Calu3 (cell line): ENCODE measurements at regions not wholly inside any gene's neighbourhood (a gene's known extent, or its start where the extent isn't known, plus 50 kb on each side); places are given as distances from the start of the nearest gene placed in this dataset.
A peak's percentile ranks its signal among the peaks of the same experiment; 100 is the strongest.

Source experiments
- BruUV-seq: library from RNA; stranded (reverse); fragments of 400-500 nt; replicated peaks from 2 replicates; lab custom pipeline; 2021; lab: Mats Ljungman, UMichigan
- CTCF ChIA-PET: fragments of 300-600 bp; sonication (Branson Sonifier 250); formaldehyde crosslinking; loops from one replicate; lab custom pipeline; 2022; ENCODE audit warnings: antibody characterized with exemption; lab: Charles Lee
- DNase-seq: peaks from one replicate; pipeline ENCODE4 v3.0.0; 2022
- H3K27ac Mint-ChIP-seq: one replicate; pipeline ENCODE4 v1.8.0; 2022; ENCODE audit warnings: mixed read lengths; ENCODE audit not compliant: unreplicated experiment
- H3K27me3 Mint-ChIP-seq: one replicate; pipeline ENCODE4 v1.8.0; 2022; ENCODE audit warnings: mixed read lengths; ENCODE audit not compliant: unreplicated experiment
- H3K36me3 Mint-ChIP-seq: one replicate; pipeline ENCODE4 v1.8.0; 2022; ENCODE audit warnings: mild to moderate bottlenecking, moderate library complexity, mixed read lengths; ENCODE audit not compliant: insufficient read depth, unreplicated experiment
- H3K4me1 Mint-ChIP-seq: one replicate; pipeline ENCODE4 v1.8.0; 2022; ENCODE audit warnings: mild to moderate bottlenecking, low read depth, mixed read lengths; ENCODE audit not compliant: unreplicated experiment
- H3K4me3 Mint-ChIP-seq: one replicate; pipeline ENCODE4 v1.8.0; 2022; ENCODE audit warnings: mild to moderate bottlenecking, low read depth, moderate library complexity, mixed read lengths; ENCODE audit not compliant: unreplicated experiment
- H3K9me3 Mint-ChIP-seq: one replicate; pipeline ENCODE4 v1.8.0; 2022; ENCODE audit warnings: low read depth, mixed read lengths; ENCODE audit not compliant: unreplicated experiment
- intact Hi-C: fragments of 100-400 bp; cut with micrococcal nuclease; formaldehyde crosslinking; loops from one replicate; pipeline ENCODE4 v1.10.0; 2022; ENCODE audit not compliant: unreplicated experiment
- TF ChIP-seq, protein P1 (sequence below): fragments of 200-600 bp; IDR thresholded peaks from one replicate; pipeline ENCODE4 v1.8.0; 2022; ENCODE audit warnings: antibody characterized with exemption; ENCODE audit not compliant: unreplicated experiment

DNA sequence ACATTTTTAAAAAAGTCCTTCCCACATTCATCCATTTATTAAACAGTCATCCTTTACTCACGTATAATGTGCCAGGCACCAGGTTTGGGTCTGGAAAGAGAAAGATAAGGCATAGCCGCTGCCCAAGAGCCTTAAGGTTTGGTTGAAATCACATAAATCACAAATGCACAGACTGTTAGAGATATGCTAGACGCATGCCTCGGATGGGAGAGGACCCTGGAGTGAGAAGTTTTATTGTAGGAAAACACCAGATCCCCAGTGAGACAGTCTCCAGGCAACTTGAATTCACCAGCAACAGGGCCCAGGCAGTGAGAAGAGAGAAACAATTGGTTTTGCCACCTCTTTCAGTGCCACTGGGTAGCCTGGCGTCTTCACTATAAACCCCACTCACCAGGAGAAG, 305.9 kb upstream of the AMIGO2 start:
- no peaks in the 10 kb centered on the region for H3K27me3 Mint-ChIP-seq
- intact Hi-C loops = no loop called here
- H3K27ac Mint-ChIP-seq = no peak overlapping the region
- CTCF ChIA-PET = no interaction called here
- no peak for DNase-seq
- no peaks in the 10 kb centered on the region for H3K36me3 Mint-ChIP-seq
- peaks cover 11% of the 10 kb centered on the region for H3K4me1 Mint-ChIP-seq
- BruUV-seq = no TSS peak
- TF ChIP-seq, protein P1, sequence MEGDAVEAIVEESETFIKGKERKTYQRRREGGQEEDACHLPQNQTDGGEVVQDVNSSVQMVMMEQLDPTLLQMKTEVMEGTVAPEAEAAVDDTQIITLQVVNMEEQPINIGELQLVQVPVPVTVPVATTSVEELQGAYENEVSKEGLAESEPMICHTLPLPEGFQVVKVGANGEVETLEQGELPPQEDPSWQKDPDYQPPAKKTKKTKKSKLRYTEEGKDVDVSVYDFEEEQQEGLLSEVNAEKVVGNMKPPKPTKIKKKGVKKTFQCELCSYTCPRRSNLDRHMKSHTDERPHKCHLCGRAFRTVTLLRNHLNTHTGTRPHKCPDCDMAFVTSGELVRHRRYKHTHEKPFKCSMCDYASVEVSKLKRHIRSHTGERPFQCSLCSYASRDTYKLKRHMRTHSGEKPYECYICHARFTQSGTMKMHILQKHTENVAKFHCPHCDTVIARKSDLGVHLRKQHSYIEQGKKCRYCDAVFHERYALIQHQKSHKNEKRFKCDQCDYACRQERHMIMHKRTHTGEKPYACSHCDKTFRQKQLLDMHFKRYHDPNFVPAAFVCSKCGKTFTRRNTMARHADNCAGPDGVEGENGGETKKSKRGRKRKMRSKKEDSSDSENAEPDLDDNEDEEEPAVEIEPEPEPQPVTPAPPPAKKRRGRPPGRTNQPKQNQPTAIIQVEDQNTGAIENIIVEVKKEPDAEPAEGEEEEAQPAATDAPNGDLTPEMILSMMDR = no peak
- H3K9me3 Mint-ChIP-seq = no peaks in the 10 kb centered on the region
- no peak overlapping the region for H3K4me3 Mint-ChIP-seq

DNA sequence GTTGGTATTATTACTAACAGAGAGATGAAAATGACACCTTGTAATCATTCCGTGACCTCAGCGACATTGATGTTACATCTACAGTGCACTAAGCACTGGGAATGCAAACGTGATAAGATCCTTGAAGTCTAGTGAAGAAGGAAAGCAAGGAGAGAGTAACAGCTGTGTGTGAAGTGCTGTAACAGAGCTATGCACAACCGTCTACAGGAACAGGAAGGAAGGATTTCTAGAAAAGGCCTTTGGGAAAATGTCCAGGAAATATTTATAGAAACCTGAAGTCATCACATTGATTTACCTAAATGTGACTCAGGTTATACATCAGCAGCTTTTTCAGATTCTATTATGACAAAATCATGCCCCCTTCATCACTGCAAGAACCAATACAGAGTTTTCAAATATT, 304.2 kb upstream of the AMIGO2 start:
- intact Hi-C loops = no loop called here
- Mint-ChIP-seq H3K4me1 (peaks cover 16% of the 10 kb centered on the region), H3K27ac (peak overlapping the region; percentile 25), H3K4me3 (no peak overlapping the region), H3K27me3 (no peaks in the 10 kb centered on the region), H3K36me3 (no peaks in the 10 kb centered on the region), H3K9me3 (no peaks in the 10 kb centered on the region)
- BruUV-seq = no TSS peak
- DNase-seq = no peak
- CTCF ChIA-PET = interaction anchor here (0.8 to 1.2 kb wide), 2 partner anchors 11 to 14 kb away, joined by 3 read pairs; no protein-coding TSS in a partner anchor
- TF ChIP-seq, protein P1 = no peak

DNA sequence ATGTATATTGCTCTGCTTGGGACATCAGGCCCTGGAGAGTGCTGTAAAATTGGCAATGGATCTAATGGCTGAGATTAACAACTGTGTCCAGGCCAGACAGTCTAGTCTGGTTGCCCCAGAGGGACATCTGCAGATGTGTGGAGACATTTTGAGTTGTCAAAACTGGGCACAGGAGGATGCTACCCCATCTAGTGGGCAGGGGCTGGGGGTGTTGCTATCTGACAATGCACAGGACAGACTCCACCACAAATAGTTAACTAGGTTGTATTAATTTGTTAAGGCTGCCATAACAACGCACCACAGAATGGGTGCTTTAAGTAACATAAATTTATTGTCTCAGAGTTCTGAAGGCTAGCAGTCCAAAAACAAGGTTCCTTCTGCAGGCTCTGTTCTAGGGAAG, 302.5 kb upstream of the AMIGO2 start:
- CTCF ChIA-PET = no interaction called here

DNA sequence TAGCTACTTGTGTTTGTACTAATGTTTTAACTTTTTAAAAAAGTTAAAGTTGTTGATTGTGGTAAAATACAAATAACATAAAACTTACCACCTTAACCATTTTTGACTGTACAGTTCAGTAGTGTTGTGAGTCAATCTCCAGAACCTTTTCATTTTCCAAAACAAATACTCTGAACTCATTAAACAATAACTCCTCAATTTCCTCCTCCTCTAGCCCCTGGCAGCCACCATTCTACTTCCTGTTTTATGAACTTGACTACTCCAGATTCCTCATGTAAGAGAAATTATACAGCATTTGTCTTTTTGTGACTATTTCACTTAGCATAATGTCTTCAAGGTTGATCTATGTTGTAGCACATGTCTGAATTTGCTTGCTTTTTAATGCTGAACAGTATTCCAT, 299.1 kb upstream of the AMIGO2 start:
- CTCF ChIA-PET = no interaction called here
- H3K4me3 Mint-ChIP-seq = no peak overlapping the region
- H3K9me3 Mint-ChIP-seq = no peaks in the 10 kb centered on the region
- no peaks in the 10 kb centered on the region for H3K36me3 Mint-ChIP-seq
- H3K4me1 Mint-ChIP-seq = peaks cover 12% of the 10 kb centered on the region
- intact Hi-C loops = no loop called here
- no TSS peak for BruUV-seq
- no peak for DNase-seq
- no peak overlapping the region for H3K27ac Mint-ChIP-seq
- TF ChIP-seq, protein P1 = no peak
- no peaks in the 10 kb centered on the region for H3K27me3 Mint-ChIP-seq

More for the DNA sequence above, 302.5 kb upstream of the AMIGO2 start:
- H3K4me1 Mint-ChIP-seq = peaks cover 19% of the 10 kb centered on the region
- no peaks in the 10 kb centered on the region for H3K9me3 Mint-ChIP-seq
- TF ChIP-seq, protein P1 = no peak
- no peaks in the 10 kb centered on the region for H3K36me3 Mint-ChIP-seq
- H3K27me3 Mint-ChIP-seq = no peaks in the 10 kb centered on the region
- H3K27ac Mint-ChIP-seq = no peak overlapping the region
- intact Hi-C loops = no loop called here
- H3K4me3 Mint-ChIP-seq = no peak overlapping the region
- DNase-seq = no peak
- BruUV-seq = no TSS peak

DNA sequence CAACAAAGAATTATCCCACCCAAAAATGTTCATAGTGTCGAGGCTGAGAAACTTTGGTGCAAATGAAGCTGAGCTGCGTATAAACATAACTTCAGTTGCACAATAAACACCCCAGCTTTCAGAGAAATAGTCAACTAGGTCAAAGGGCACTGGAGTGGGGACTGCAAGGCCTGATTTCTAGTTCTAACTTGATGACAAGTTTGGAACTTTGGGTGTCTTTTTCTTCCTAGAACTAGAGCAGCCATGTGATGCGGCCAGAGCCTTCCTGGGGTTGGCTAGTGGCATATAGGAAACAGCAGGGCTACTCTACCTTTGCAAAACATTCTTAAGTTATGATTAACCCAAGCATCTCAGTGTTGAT, 298.4 kb upstream of the AMIGO2 start:
- H3K4me3 Mint-ChIP-seq = no peak overlapping the region
- CTCF ChIA-PET = no interaction called here

More for the DNA sequence above, 298.4 kb upstream of the AMIGO2 start:
- H3K27ac Mint-ChIP-seq = no peak overlapping the region
- H3K9me3 Mint-ChIP-seq = no peaks in the 10 kb centered on the region
- H3K4me1 Mint-ChIP-seq = peaks cover 8% of the 10 kb centered on the region
- no peaks in the 10 kb centered on the region for H3K27me3 Mint-ChIP-seq
- intact Hi-C loops = no loop called here
- TF ChIP-seq, protein P1 = no peak
- BruUV-seq = no TSS peak
- no peaks in the 10 kb centered on the region for H3K36me3 Mint-ChIP-seq
- DNase-seq = no peak
